ENCODE measurements at regions not wholly inside any gene's neighbourhood (a gene's known extent, or its start where the extent isn't known, plus 50 kb on each side); places are given as distances from the start of the nearest gene placed in this dataset.

DNA sequence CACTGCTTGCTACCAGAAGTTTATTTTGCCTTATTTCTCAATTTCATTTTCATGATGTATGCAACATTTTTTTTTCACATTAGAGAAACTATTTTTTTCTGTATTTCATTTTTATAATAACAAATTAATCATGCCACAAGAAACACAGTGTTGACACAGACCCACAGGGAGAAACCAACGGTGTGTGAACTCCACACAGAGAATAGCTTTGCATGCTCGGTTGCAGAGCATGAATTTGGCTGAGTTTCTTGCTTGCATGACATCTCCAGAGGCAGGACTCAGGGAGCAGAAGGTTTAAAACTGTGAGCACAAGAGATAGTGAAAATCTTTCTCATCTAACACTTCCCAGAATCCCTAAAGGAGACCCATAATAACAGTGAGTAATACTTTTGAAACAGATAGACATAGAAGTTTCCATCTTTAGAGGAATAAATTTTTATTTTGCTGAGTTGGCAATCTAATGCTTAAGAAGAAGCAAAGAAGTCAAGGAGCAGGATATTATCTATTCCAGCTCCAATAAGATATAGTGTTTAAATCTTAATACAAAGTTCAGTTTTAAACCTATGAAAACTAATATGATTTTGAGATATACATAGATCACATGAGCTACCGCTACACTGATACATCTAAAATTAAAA, 890.9 kb downstream of the MRPL39 start:
- ATAC-seq (ENCODE audit: insufficient number of reproducible peaks, low FRiP score, low read depth) (no peak), DNase-seq (ENCODE audit: low spot score) (no peak)
- Histone ChIP-seq H3K27me3 (replicated peaks; ENCODE audit: insufficient read depth) (no peaks in the 10 kb centered on the region), H3K27ac (no peak overlapping the region), H3K9me3 (no peaks in the 10 kb centered on the region), H3K4me1 (ENCODE audit: control insufficient read depth in 1 of 2, low read depth in 2 of 2) (no peaks in the 10 kb centered on the region), H3K4me3 (no peak overlapping the region), H3K36me3 (no peaks in the 10 kb centered on the region)
- TF ChIP-seq CTCF (IDR thresholded peaks at IDR 0.05): no peak

- H3K9me3 ChIP-seq: no peaks in the 10 kb centered on the region
- no peaks in the 10 kb centered on the region for H3K4me1 ChIP-seq (ENCODE audit: control insufficient read depth in 1 of 2, low read depth in 2 of 2)
- no peak overlapping the region for H3K27ac ChIP-seq
- TF ChIP-seq CTCF (IDR thresholded peaks at IDR 0.05): no peak
- H3K36me3 ChIP-seq: no peaks in the 10 kb centered on the region
- H3K27me3 ChIP-seq (replicated peaks; ENCODE audit: insufficient read depth): no peaks in the 10 kb centered on the region
- no peak for ATAC-seq (ENCODE audit: insufficient number of reproducible peaks, low FRiP score, low read depth)
- no peak overlapping the region for H3K4me3 ChIP-seq
- no peak for DNase-seq (ENCODE audit: low spot score)
Observed at GRCh38 chr21:24714646-24715200, 892.6 kb downstream of the MRPL39 start.

- Histone ChIP-seq H3K27me3 (replicated peaks; ENCODE audit: insufficient read depth) (no peaks in the 10 kb centered on the region), H3K4me3 (no peak overlapping the region), H3K9me3 (no peaks in the 10 kb centered on the region), H3K27ac (no peak overlapping the region), H3K36me3 (no peaks in the 10 kb centered on the region), H3K4me1 (ENCODE audit: control insufficient read depth in 1 of 2, low read depth in 2 of 2) (no peaks in the 10 kb centered on the region)
- ATAC-seq (ENCODE audit: insufficient number of reproducible peaks, low FRiP score, low read depth) (no peak), DNase-seq (ENCODE audit: low spot score) (no peak)
- TF ChIP-seq CTCF (IDR thresholded peaks at IDR 0.05): no peak
Observed at GRCh38 chr21:24705201-24705600, 902.1 kb downstream of the MRPL39 start.

GRCh38 chr21:24693779-24694178, 913.5 kb downstream of the MRPL39 start:
- Histone ChIP-seq H3K4me3 (no peak overlapping the region), H3K9me3 (no peaks in the 10 kb centered on the region), H3K4me1 (ENCODE audit: control insufficient read depth in 1 of 2, low read depth in 2 of 2) (no peaks in the 10 kb centered on the region), H3K36me3 (no peaks in the 10 kb centered on the region), H3K27me3 (replicated peaks; ENCODE audit: insufficient read depth) (no peaks in the 10 kb centered on the region), H3K27ac (no peak overlapping the region)
- no peak for ATAC-seq (ENCODE audit: insufficient number of reproducible peaks, low FRiP score, low read depth)
- DNase-seq (ENCODE audit: low spot score): no peak
- TF ChIP-seq CTCF (IDR thresholded peaks at IDR 0.05): no peak

GRCh38 chr21:24681456-24681855, 925.8 kb downstream of the MRPL39 start:
- ATAC-seq (ENCODE audit: insufficient number of reproducible peaks, low FRiP score, low read depth) (no peak), DNase-seq (ENCODE audit: low spot score) (no peak)
- Histone ChIP-seq H3K27ac (no peak overlapping the region), H3K36me3 (no peaks in the 10 kb centered on the region), H3K4me1 (ENCODE audit: control insufficient read depth in 1 of 2, low read depth in 2 of 2) (no peaks in the 10 kb centered on the region), H3K4me3 (no peak overlapping the region), H3K9me3 (no peaks in the 10 kb centered on the region), H3K27me3 (replicated peaks; ENCODE audit: insufficient read depth) (no peaks in the 10 kb centered on the region)
- TF ChIP-seq CTCF (IDR thresholded peaks at IDR 0.05): no peak
